ENCODE measurements at regions not wholly inside any gene's neighbourhood (a gene's known extent, or its start where the extent isn't known, plus 50 kb on each side); places are given as distances from the start of the nearest gene placed in this dataset.
A peak's percentile ranks its signal among the peaks of the same experiment; 100 is the strongest.

GRCh38 chr2:15053542-15053941 lies 421.0 kb downstream of the LRATD1 start:
- no peak overlapping the region for H3K4me3 ChIP-seq (replicated peaks; ENCODE audit: insufficient read depth, low read length)
- DNase-seq (ENCODE audit: low read depth in 1 of 2, low spot score in 1 of 2), result no peak
- H3K27me3 ChIP-seq (ENCODE audit: insufficient read depth, poor library complexity, severe bottlenecking), result no peaks in the 10 kb centered on the region
- no peak overlapping the region for H3K27ac ChIP-seq (replicated peaks)
- TF ChIP-seq REST (IDR thresholded peaks at IDR 0.05; ENCODE audit: insufficient replicate concordance, low read depth) (no peak), GABPA (IDR thresholded peaks at IDR 0.05; ENCODE audit: low read depth) (no peak), POLR2AphosphoS5 (IDR thresholded peaks at IDR 0.05; ENCODE audit: low read depth) (no peak), CTCF (IDR thresholded peaks at IDR 0.05; ENCODE audit: insufficient read depth, low read length) (no peak), SPI1 (IDR thresholded peaks at IDR 0.05; ENCODE audit: borderline replicate concordance, low read depth) (no peak)

- Histone ChIP-seq H3K27ac (replicated peaks) (no peak overlapping the region), H3K27me3 (ENCODE audit: insufficient read depth, poor library complexity, severe bottlenecking) (no peaks in the 10 kb centered on the region), H3K4me3 (replicated peaks; ENCODE audit: insufficient read depth, low read length) (no peak overlapping the region)
- TF ChIP-seq REST (IDR thresholded peaks at IDR 0.05; ENCODE audit: insufficient replicate concordance, low read depth) (no peak), CTCF (IDR thresholded peaks at IDR 0.05; ENCODE audit: insufficient read depth, low read length) (peak; percentile 34)
- DNase-seq (ENCODE audit: low read depth in 1 of 2, low spot score in 1 of 2), result peak in 1 of 2 experiments; percentile 29
These were observed 425.7 kb downstream of the LRATD1 start for GRCh38 chr2:15058015-15058720.

- no peak for DNase-seq (ENCODE audit: low read depth in 1 of 2, low spot score in 1 of 2)
- Histone ChIP-seq H3K4me3 (replicated peaks; ENCODE audit: insufficient read depth, low read length) (no peak overlapping the region), H3K27me3 (ENCODE audit: insufficient read depth, poor library complexity, severe bottlenecking) (no peaks in the 10 kb centered on the region), H3K27ac (replicated peaks) (no peak overlapping the region)
- no peak for TF ChIP-seq SPI1 (IDR thresholded peaks at IDR 0.05; ENCODE audit: borderline replicate concordance, low read depth)
- TF ChIP-seq REST (IDR thresholded peaks at IDR 0.05; ENCODE audit: insufficient replicate concordance, low read depth), result no peak
- no peak for TF ChIP-seq CTCF (IDR thresholded peaks at IDR 0.05; ENCODE audit: insufficient read depth, low read length)
- TF ChIP-seq GABPA (IDR thresholded peaks at IDR 0.05; ENCODE audit: low read depth), result no peak
- TF ChIP-seq POLR2AphosphoS5 (IDR thresholded peaks at IDR 0.05; ENCODE audit: low read depth), result no peak
These were observed 426.2 kb downstream of the LRATD1 start for GRCh38 chr2:15058721-15059157.

All from HL-60 (cell line).